Stomach (tissue), 4 donors: ENCODE measurements at regions not wholly inside any gene's neighbourhood (a gene's known extent, or its start where the extent isn't known, plus 50 kb on each side); places are given as distances from the start of the nearest gene placed in this dataset.

ENCODE experiments used
- EP300 ChIP-seq: sonication (generic); formaldehyde crosslinking; IDR thresholded peaks from one replicate; pipeline ENCODE4 v1.6.1; 2017; ENCODE audit warnings: antibody characterized with exemption
- POLR2A ChIP-seq, 4 donors: fragments of 450-650 bp; IDR thresholded peaks; one replicate each; pipeline ENCODE4 v1.6.1; 2016; ENCODE audit warnings: antibody characterized with exemption in 4 of 4, control low read depth in 2 of 4, mild to moderate bottlenecking in 1 of 4, moderate library complexity in 1 of 4
- POLR2AphosphoS5 ChIP-seq, 3 donors: sonication (generic); formaldehyde crosslinking; IDR thresholded peaks; one replicate each; pipeline ENCODE4 v1.6.1; 2016; ENCODE audit warnings: antibody characterized with exemption in 3 of 3
- TF ChIP-seq, protein P1 (sequence below), 7 experiments: fragments of 450-650 bp in 4 of 7; fragments of 200-600 bp in 3 of 7; sonication (generic) in 3 of 7; IDR thresholded peaks; one replicate each; pipeline ENCODE4 v1.5.1; 2016 to 2019; ENCODE audit warnings: antibody characterized with exemption in 7 of 7, control low read depth in 2 of 7, mild to moderate bottlenecking in 1 of 7

GRCh38 chr9:80062567-80062966 is 490.8 kb downstream of the TLE4 start:
- TF ChIP-seq, protein P1, sequence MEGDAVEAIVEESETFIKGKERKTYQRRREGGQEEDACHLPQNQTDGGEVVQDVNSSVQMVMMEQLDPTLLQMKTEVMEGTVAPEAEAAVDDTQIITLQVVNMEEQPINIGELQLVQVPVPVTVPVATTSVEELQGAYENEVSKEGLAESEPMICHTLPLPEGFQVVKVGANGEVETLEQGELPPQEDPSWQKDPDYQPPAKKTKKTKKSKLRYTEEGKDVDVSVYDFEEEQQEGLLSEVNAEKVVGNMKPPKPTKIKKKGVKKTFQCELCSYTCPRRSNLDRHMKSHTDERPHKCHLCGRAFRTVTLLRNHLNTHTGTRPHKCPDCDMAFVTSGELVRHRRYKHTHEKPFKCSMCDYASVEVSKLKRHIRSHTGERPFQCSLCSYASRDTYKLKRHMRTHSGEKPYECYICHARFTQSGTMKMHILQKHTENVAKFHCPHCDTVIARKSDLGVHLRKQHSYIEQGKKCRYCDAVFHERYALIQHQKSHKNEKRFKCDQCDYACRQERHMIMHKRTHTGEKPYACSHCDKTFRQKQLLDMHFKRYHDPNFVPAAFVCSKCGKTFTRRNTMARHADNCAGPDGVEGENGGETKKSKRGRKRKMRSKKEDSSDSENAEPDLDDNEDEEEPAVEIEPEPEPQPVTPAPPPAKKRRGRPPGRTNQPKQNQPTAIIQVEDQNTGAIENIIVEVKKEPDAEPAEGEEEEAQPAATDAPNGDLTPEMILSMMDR (IDR thresholded peaks at IDR 0.05): no peak
- no peak for TF ChIP-seq EP300
- no peak for TF ChIP-seq POLR2A (IDR thresholded peaks at IDR 0.05)
- TF ChIP-seq POLR2AphosphoS5 (IDR thresholded peaks at IDR 0.05): no peak
